ENCODE measurements at regions not wholly inside any gene's neighbourhood (a gene's known extent, or its start where the extent isn't known, plus 50 kb on each side); places are given as distances from the start of the nearest gene placed in this dataset.

DNA sequence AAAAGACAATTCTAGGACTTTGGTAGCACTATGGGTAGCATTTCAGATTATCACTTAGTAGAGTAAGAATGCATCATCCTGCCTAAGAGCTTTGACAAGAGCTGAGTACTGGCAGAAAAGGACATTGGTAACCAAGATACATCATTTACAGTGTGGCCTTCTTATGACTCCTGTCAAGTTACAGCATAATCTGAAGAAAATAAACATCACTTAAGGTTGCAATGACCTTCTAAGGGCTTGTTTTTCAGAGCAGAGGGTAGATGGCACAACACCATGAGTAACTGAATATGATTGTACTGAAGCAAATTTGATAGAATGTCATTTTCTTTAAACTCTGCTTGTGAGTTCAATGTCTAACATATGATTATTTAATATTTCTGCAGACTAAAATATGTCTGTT lies 822.6 kb downstream of the TBC1D32 start (continued):
- TF ChIP-seq SIRT6 (IDR thresholded peaks at IDR 0.05; ENCODE audit: low read depth, low read length) = no peak
- no peak for TF ChIP-seq ZNF431 (CRISPR knock-in tag; IDR thresholded peaks at IDR 0.05)
- TF ChIP-seq SMAD2 (IDR thresholded peaks at IDR 0.05; ENCODE audit: low read depth, low read length) = no peak
- TF ChIP-seq ZNF561 (CRISPR knock-in tag; conservative IDR thresholded peaks at IDR 0.05) = no peak

- Histone ChIP-seq H3K27me3 (ENCODE audit: control insufficient read depth in 2 of 2, insufficient read depth in 2 of 2, low read length in 2 of 2) (no peaks in the 10 kb centered on the region), H3K9ac (ENCODE audit: insufficient read depth in 1 of 2, low read depth in 2 of 2, low read length in 2 of 2) (no peak overlapping the region), H3K79me2 (ENCODE audit: control insufficient read depth, insufficient read depth, low read length) (no peaks in the 10 kb centered on the region), H2AFZ (ENCODE audit: low read depth, low read length) (no peak overlapping the region), H3K27ac (ENCODE audit: extremely low read depth, low read depth, low read length) (no peak overlapping the region), H3K9me3 (replicated peaks; ENCODE audit: control insufficient read depth, insufficient read depth, low read depth, low read length) (no peaks in the 10 kb centered on the region), H3K4me1 (replicated peaks in 1 of 2; ENCODE audit: control insufficient read depth in 2 of 2, insufficient read depth in 2 of 2, low read length in 2 of 2) (no peaks in the 10 kb centered on the region), H4K20me1 (replicated peaks; ENCODE audit: control insufficient read depth, insufficient read depth, low read length) (no peaks in the 10 kb centered on the region), H3K4me3 (no peak overlapping the region), H3K36me3 (ENCODE audit: control insufficient read depth, insufficient read depth, low read length) (no peaks in the 10 kb centered on the region), H3K4me2 (ENCODE audit: insufficient read depth, low read length) (no peak overlapping the region), H3K9me1 (ENCODE audit: control insufficient read depth, insufficient read depth, low read length) (no peaks in the 10 kb centered on the region)
- intact Hi-C loops (cut with micrococcal nuclease) = no loop called here
- 1% methylated on average over 6 of the region's 6 CpGs for WGBS (ENCODE audit: insufficient coverage, low coverage, missing lambda C conversion rate)
- FAIRE-seq (no peak), DNase-seq (ENCODE audit: extremely low read depth in 1 of 4, low spot score in 3 of 4) (no peak), ATAC-seq (no peak)
- BruUV-seq (replicated peaks) = no TSS peak
- in situ Hi-C loops (cut with MboI) = no loop called here
- ChIA-PET POLR2A (no interaction called here), CTCF (ENCODE audit: low intra/inter-chr PET ratio) (no interaction called here)
- TF ChIP-seq ZNF24 (IDR thresholded peaks at IDR 0.05) (no peak), SIN3A (IDR thresholded peaks at IDR 0.05; ENCODE audit: borderline replicate concordance in 2 of 2, control insufficient read depth in 1 of 2, low read depth in 2 of 2, low read length in 2 of 2) (no peak), FOXA3 (CRISPR knock-in tag; conservative IDR thresholded peaks at IDR 0.05 in 1 of 2, IDR thresholded peaks at IDR 0.05 in 1 of 2) (no peak), SMC3 (conservative IDR thresholded peaks at IDR 0.05; ENCODE audit: insufficient read depth, low read depth, low read length) (no peak), CGGBP1 (CRISPR knock-in tag; IDR thresholded peaks at IDR 0.05) (no peak), ZNF354B (CRISPR knock-in tag; IDR thresholded peaks at IDR 0.05) (no peak), ZNF140 (CRISPR knock-in tag; IDR thresholded peaks at IDR 0.05) (no peak), U2AF2 (optimal IDR thresholded peaks at IDR 0.05; ENCODE audit: low read depth, low read length) (no peak), ZNF717 (CRISPR knock-in tag; IDR thresholded peaks at IDR 0.05) (no peak), SRSF9 (IDR thresholded peaks at IDR 0.05; ENCODE audit: borderline replicate concordance, low read depth, low read length) (no peak), PHB (CRISPR knock-in tag; IDR thresholded peaks at IDR 0.05) (no peak)
- TF ChIP-seq, protein P1, sequence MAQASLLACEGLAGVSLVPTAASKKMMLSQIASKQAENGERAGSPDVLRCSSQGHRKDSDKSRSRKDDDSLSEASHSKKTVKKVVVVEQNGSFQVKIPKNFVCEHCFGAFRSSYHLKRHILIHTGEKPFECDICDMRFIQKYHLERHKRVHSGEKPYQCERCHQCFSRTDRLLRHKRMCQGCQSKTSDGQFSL (CRISPR knock-in tag; IDR thresholded peaks at IDR 0.05) = no peak
- TF ChIP-seq, protein P1 (tag; IDR thresholded peaks at IDR 0.05) = no peak
These were observed 835.6 kb downstream of the TBC1D32 start for GRCh38 chr6:120498711-120499110.
